ENCODE measurements at regions not wholly inside any gene's neighbourhood (a gene's known extent, or its start where the extent isn't known, plus 50 kb on each side); places are given as distances from the start of the nearest gene placed in this dataset.
"Not testable (repeated sequence)": the region's sequence is repeated elsewhere in the genome, so short reads cannot be mapped to it uniquely, and the experiment has no call there.

- Histone ChIP-seq H3K4me3 (no peak overlapping the region), H3K4me1 (no peaks in the 10 kb centered on the region), H3K36me3 (no peaks in the 10 kb centered on the region), H3K27ac (no peak overlapping the region), H3K27me3 (ENCODE audit: low read depth) (no peaks in the 10 kb centered on the region), H3K9me3 (no peaks in the 10 kb centered on the region)
- DNase-seq (no peak), ATAC-seq (no peak)
- TF ChIP-seq CTCF (IDR thresholded peaks at IDR 0.05): no peak
- intact Hi-C loops (cut with DNase I): no loop called here
Measured at GRCh38 chr14:51597261-51598001, 54.3 kb upstream of the FRMD6 start.

- H3K27ac ChIP-seq; intact Hi-C loops (cut with DNase I); H3K36me3 ChIP-seq; ATAC-seq; H3K9me3 ChIP-seq; H3K4me1 ChIP-seq; H3K4me3 ChIP-seq; H3K27me3 ChIP-seq (ENCODE audit: low read depth); DNase-seq: not testable (repeated sequence)
Measured at GRCh38 chr14:51598924-51599600, 52.6 kb upstream of the FRMD6 start.

GRCh38 chr14:51600658-51601057 lies 51.1 kb upstream of the FRMD6 start:
- no peaks in the 10 kb centered on the region for H3K9me3 ChIP-seq
- DNase-seq: no peak

More at GRCh38 chr14:51600658-51601057, 51.1 kb upstream of the FRMD6 start:
- H3K27me3 ChIP-seq (ENCODE audit: low read depth): no peaks in the 10 kb centered on the region
- no peak for ATAC-seq
- no peak overlapping the region for H3K4me3 ChIP-seq
- TF ChIP-seq CTCF (IDR thresholded peaks at IDR 0.05): no peak
- H3K27ac ChIP-seq: no peak overlapping the region
- intact Hi-C loops (cut with DNase I): no loop called here
- no peaks in the 10 kb centered on the region for H3K4me1 ChIP-seq
- H3K36me3 ChIP-seq: no peaks in the 10 kb centered on the region
